WTC11 (cell line): ENCODE measurements at regions not wholly inside any gene's neighbourhood (a gene's known extent, or its start where the extent isn't known, plus 50 kb on each side); places are given as distances from the start of the nearest gene placed in this dataset.

ENCODE experiments used
- ESRRA ChIP-seq: sonication (generic); formaldehyde crosslinking; IDR thresholded peaks from 2 replicates; pipeline ENCODE4 v1.8.1; 2022; ENCODE audit warnings: mild to moderate bottlenecking, missing genetic modification reagents, borderline replicate concordance
- ETV6 ChIP-seq: sonication (generic); formaldehyde crosslinking; IDR thresholded peaks from 2 replicates; pipeline ENCODE4 v1.8.1; 2022; ENCODE audit warnings: mild to moderate bottlenecking, missing genetic modification reagents
- FOXK1 ChIP-seq: sonication (generic); formaldehyde crosslinking; IDR thresholded peaks from 2 replicates; pipeline ENCODE4 v1.8.0; 2022; ENCODE audit warnings: mild to moderate bottlenecking, moderate library complexity, missing genetic modification reagents
- ZNF121 ChIP-seq: sonication (generic); formaldehyde crosslinking; IDR thresholded peaks from 2 replicates; pipeline ENCODE4 v1.8.0; 2023; ENCODE audit warnings: missing genetic modification reagents
- TF ChIP-seq, protein P1 (sequence below): sonication (generic); formaldehyde crosslinking; IDR thresholded peaks from 2 replicates; pipeline ENCODE4 v1.8.0; 2022; ENCODE audit warnings: mild to moderate bottlenecking, missing genetic modification reagents
- TF ChIP-seq, protein P2 (sequence below): sonication (generic); formaldehyde crosslinking; IDR thresholded peaks from 2 replicates; pipeline ENCODE4 v1.8.1; 2023; ENCODE audit warnings: mild to moderate bottlenecking, moderate library complexity, missing genetic modification reagents
- TF ChIP-seq, protein P3 (sequence below): sonication (generic); formaldehyde crosslinking; IDR thresholded peaks from 2 replicates; pipeline ENCODE4 v1.8.1; 2022; ENCODE audit warnings: mild to moderate bottlenecking, moderate library complexity, missing genetic modification reagents
- TF ChIP-seq, protein P4 (sequence below): fragments of 200-600 bp; IDR thresholded peaks from 2 replicates; pipeline ENCODE4 v1.8.0; 2022; ENCODE audit warnings: antibody characterized with exemption
- TF ChIP-seq, protein P5 (sequence below): sonication (generic); formaldehyde crosslinking; IDR thresholded peaks from 2 replicates; pipeline ENCODE4 v1.8.0; 2022; ENCODE audit warnings: mild to moderate bottlenecking, missing genetic modification reagents
- TF ChIP-seq, protein P6 (sequence below): sonication (generic); formaldehyde crosslinking; conservative IDR thresholded peaks from 2 replicates; pipeline ENCODE4 v1.8.1; 2022; ENCODE audit warnings: mild to moderate bottlenecking, missing genetic modification reagents
- TF ChIP-seq, protein P7 (sequence below): sonication (generic); formaldehyde crosslinking; IDR thresholded peaks from 2 replicates; pipeline ENCODE4 v1.8.0; 2022; ENCODE audit warnings: mild to moderate bottlenecking, missing genetic modification reagents

DNA sequence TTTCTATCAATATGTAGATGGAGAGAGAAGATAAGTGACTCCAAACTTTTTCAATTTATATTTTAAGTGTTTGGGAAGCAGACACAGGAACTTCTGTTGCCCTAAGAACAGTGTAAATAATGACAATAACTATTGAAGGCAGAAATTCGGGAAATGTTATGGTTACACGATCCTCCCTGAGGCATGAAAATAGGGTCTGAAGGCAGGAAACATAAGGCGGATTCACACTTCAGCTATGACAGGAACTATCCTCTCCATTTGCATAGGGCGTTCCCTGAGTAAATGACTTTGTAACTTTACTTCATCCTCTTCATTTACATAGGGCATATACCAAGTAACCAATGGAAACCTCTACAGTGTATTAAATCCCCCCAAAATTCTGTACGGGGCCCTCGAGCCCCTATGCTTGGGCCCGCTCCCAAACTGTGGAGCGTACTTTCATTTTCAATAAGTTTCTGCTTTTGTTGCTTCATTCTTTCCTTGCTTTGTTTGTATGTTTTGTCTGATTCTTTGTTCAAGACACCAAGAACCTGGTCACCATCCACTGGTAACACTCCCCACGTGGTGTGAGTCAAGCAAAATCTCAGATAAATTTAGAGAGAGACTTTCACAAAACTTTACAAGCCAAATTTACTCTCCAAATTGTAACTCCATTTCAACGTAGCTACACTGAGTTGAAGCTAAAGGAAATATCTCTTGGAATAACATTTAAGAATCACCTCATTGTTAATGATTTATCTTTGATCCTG is 2504.3 kb downstream of the ARAP2 start:
- TF ChIP-seq, protein P1, sequence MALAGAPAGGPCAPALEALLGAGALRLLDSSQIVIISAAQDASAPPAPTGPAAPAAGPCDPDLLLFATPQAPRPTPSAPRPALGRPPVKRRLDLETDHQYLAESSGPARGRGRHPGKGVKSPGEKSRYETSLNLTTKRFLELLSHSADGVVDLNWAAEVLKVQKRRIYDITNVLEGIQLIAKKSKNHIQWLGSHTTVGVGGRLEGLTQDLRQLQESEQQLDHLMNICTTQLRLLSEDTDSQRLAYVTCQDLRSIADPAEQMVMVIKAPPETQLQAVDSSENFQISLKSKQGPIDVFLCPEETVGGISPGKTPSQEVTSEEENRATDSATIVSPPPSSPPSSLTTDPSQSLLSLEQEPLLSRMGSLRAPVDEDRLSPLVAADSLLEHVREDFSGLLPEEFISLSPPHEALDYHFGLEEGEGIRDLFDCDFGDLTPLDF (CRISPR knock-in tag): no peak
- TF ChIP-seq, protein P2, sequence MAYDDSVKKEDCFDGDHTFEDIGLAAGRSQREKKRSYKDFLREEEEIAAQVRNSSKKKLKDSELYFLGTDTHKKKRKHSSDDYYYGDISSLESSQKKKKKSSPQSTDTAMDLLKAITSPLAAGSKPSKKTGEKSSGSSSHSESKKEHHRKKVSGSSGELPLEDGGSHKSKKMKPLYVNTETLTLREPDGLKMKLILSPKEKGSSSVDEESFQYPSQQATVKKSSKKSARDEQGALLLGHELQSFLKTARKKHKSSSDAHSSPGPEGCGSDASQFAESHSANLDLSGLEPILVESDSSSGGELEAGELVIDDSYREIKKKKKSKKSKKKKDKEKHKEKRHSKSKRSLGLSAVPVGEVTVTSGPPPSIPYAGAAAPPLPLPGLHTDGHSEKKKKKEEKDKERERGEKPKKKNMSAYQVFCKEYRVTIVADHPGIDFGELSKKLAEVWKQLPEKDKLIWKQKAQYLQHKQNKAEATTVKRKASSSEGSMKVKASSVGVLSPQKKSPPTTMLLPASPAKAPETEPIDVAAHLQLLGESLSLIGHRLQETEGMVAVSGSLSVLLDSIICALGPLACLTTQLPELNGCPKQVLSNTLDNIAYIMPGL (CRISPR knock-in tag): no peak
- TF ChIP-seq, protein P3, sequence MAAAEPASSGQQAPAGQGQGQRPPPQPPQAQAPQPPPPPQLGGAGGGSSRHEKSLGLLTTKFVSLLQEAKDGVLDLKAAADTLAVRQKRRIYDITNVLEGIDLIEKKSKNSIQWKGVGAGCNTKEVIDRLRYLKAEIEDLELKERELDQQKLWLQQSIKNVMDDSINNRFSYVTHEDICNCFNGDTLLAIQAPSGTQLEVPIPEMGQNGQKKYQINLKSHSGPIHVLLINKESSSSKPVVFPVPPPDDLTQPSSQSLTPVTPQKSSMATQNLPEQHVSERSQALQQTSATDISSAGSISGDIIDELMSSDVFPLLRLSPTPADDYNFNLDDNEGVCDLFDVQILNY (CRISPR knock-in tag): no peak
- TF ChIP-seq ETV6 (CRISPR knock-in tag) (no peak), ZNF121 (CRISPR knock-in tag) (no peak), FOXK1 (CRISPR knock-in tag) (no peak), ESRRA (CRISPR knock-in tag) (no peak)
- TF ChIP-seq, protein P4, sequence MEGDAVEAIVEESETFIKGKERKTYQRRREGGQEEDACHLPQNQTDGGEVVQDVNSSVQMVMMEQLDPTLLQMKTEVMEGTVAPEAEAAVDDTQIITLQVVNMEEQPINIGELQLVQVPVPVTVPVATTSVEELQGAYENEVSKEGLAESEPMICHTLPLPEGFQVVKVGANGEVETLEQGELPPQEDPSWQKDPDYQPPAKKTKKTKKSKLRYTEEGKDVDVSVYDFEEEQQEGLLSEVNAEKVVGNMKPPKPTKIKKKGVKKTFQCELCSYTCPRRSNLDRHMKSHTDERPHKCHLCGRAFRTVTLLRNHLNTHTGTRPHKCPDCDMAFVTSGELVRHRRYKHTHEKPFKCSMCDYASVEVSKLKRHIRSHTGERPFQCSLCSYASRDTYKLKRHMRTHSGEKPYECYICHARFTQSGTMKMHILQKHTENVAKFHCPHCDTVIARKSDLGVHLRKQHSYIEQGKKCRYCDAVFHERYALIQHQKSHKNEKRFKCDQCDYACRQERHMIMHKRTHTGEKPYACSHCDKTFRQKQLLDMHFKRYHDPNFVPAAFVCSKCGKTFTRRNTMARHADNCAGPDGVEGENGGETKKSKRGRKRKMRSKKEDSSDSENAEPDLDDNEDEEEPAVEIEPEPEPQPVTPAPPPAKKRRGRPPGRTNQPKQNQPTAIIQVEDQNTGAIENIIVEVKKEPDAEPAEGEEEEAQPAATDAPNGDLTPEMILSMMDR: no peak
- TF ChIP-seq, protein P5, sequence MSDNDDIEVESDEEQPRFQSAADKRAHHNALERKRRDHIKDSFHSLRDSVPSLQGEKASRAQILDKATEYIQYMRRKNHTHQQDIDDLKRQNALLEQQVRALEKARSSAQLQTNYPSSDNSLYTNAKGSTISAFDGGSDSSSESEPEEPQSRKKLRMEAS: no peak
- TF ChIP-seq, protein P6, sequence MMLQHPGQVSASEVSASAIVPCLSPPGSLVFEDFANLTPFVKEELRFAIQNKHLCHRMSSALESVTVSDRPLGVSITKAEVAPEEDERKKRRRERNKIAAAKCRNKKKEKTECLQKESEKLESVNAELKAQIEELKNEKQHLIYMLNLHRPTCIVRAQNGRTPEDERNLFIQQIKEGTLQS (CRISPR knock-in tag): no peak
- TF ChIP-seq, protein P7, sequence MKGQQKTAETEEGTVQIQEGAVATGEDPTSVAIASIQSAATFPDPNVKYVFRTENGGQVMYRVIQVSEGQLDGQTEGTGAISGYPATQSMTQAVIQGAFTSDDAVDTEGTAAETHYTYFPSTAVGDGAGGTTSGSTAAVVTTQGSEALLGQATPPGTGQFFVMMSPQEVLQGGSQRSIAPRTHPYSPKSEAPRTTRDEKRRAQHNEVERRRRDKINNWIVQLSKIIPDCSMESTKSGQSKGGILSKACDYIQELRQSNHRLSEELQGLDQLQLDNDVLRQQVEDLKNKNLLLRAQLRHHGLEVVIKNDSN: no peak
